Adrenal gland (tissue), 9 donors: ENCODE measurements at regions not wholly inside any gene's neighbourhood (a gene's known extent, or its start where the extent isn't known, plus 50 kb on each side); places are given as distances from the start of the nearest gene placed in this dataset.

Experiments used
- DNase-seq, 7 donors: peaks; one replicate each; pipeline ENCODE4 v3.0.0-alpha.2; 2019 to 2020
- H3K27ac ChIP-seq, 5 donors: fragments of 200-600 bp; sonication (generic) in 4 of 5; 1 replicate in 3 of 5; 2 replicates in 2 of 5; pipeline versions ENCODE4 v1.5.1 to v1.8.0; 2016 to 2020; ENCODE audit warnings: mild to moderate bottlenecking in 1 of 5
- H3K27me3 ChIP-seq: fragments of 200-600 bp; 2 replicates; pipeline ENCODE4 v1.8.0; 2021
- H3K36me3 ChIP-seq, 2 donors: fragments of 200-600 bp; replicated peaks in 1 of 2; 1 replicate in 1 of 2; 2 replicates in 1 of 2; pipeline versions ENCODE4 v1.5.1 to v1.8.0; 2018 to 2022
- H3K4me1 ChIP-seq, 2 donors: fragments of 200-600 bp; replicated peaks in 1 of 2; 1 replicate in 1 of 2; 2 replicates in 1 of 2; pipeline versions ENCODE4 v1.5.1 to v1.8.0; 2018 to 2021
- H3K4me3 ChIP-seq, 4 donors: fragments of 200-600 bp; sonication (generic) in 3 of 4; one replicate each; pipeline ENCODE4 v1.5.1; 2016 to 2018
- H3K9me3 ChIP-seq, 3 donors: fragments of 200-600 bp; sonication (generic) in 1 of 3; replicated peaks in 1 of 3; 1 replicate in 2 of 3; 2 replicates in 1 of 3; pipeline versions ENCODE4 v1.5.1 to v1.8.0; 2016 to 2021
- CTCF ChIP-seq, 6 experiments: fragments of 450-650 bp in 4 of 6; fragments of 200-600 bp in 2 of 6; sonication (generic) in 1 of 6; IDR thresholded peaks; 1 replicate in 5 of 6; 2 replicates in 1 of 6; pipeline versions ENCODE4 v1.5.1 to v1.8.0; 2016 to 2021; ENCODE audit warnings: antibody characterized with exemption in 6 of 6, mild to moderate bottlenecking in 2 of 6, moderate library complexity in 1 of 6
- POLR2A ChIP-seq, 2 donors: fragments of 450-650 bp; IDR thresholded peaks; one replicate each; pipeline ENCODE4 v1.6.1; 2017; ENCODE audit warnings: antibody characterized with exemption in 2 of 2, mild to moderate bottlenecking in 2 of 2, moderate library complexity in 1 of 2
- WGBS, 4 donors: extraction: QIAGEN DNeasy Blood & Tissue Kit in 2 of 4; methylation state at CpG; one replicate each; pipeline versions ENCODE4 v1.1.5 to v1.1.7; 2013 to 2017; 5-methylcytosine and 5-hydroxymethylcytosine counted together
- intact Hi-C, 2 donors: fragments of 100-400 bp; cut with DNase I; formaldehyde crosslinking; loops; one replicate each; pipeline versions ENCODE4 v1.14.1 to v1.15.0; 2022 to 2023
- donor health status: healthy with polysubstance abuse.
- donor health status: Bipolar disorder and iron deficiency.
- donor health status: DM: yes; HTN: yes; CAD: no.
- donor health status: DM: no; HTN: no; CAD: no.
- donor health status: DM: no; HTN: no; CAD: no.

DNA sequence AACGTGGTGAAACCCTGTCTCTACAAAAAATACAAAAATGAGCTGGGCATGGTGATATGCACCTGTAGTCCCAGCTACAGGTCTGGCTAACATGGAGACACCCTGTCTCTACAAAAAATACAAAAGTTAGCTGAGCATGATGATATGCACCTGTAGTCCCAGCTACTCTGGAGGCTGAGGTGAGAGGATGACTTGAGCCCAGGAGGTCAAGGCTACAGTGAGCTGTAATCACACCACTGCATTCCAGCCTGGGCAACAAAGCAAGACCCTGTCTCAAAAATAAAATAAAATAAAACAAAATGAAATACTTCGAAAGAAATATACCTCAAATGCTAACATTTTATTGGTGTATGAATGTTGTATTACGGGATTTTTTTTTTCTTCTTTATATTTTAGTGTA, 107.6 kb upstream of the EGLN3 start:
- Histone ChIP-seq H3K9me3 (no peaks in the 10 kb centered on the region), H3K4me1 (peaks cover 5 to 7% of the 10 kb centered on the region in 2 donors), H3K27ac (no peak overlapping the region), H3K27me3 (peaks cover 3% of the 10 kb centered on the region), H3K4me3 (no peak overlapping the region), H3K36me3 (no peaks in the 10 kb centered on the region)
- TF ChIP-seq POLR2A (IDR thresholded peaks at IDR 0.05): no peak
- TF ChIP-seq CTCF (IDR thresholded peaks at IDR 0.05): no peak
- WGBS, 4 donors: 84 to 95% (median 94%) methylated on average over 3 of the region's 3 CpGs
- DNase-seq: no peak
- intact Hi-C loops: no loop called here

DNA sequence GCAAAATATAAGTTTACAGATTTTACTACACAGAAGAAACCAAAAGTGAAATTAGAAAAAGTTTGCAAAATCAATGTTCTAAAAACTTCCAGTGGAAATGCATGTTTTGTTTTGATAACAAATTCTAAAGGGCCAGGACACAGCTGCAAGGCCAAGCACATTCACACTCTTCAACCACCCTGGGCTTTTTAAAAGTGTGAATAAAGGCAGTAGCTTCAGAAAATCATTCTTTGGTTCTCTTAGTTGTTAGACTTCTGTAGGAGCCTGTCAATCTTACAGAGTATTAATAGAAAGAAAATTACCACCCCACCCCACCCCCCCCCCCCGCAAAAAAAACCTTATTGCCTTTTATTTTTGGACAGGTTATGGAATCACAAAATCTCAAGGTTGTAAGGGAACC, 105.2 kb upstream of the EGLN3 start:
- H3K4me3 ChIP-seq: no peak overlapping the region
- no peaks in the 10 kb centered on the region for H3K36me3 ChIP-seq
- no peak for TF ChIP-seq CTCF (IDR thresholded peaks at IDR 0.05)
- no peak for TF ChIP-seq POLR2A (IDR thresholded peaks at IDR 0.05)
- peaks cover 3% of the 10 kb centered on the region for H3K27me3 ChIP-seq
- intact Hi-C loops: no loop called here
- no peak for DNase-seq
- no peaks in the 10 kb centered on the region for H3K9me3 ChIP-seq
- H3K4me1 ChIP-seq: peaks cover 5 to 7% of the 10 kb centered on the region in 2 donors
- 50 to 70% (median 63%) methylated on average over 1 of the region's 1 CpG for WGBS, 4 donors
- no peak overlapping the region for H3K27ac ChIP-seq

- no peak overlapping the region for H3K27ac ChIP-seq
- H3K4me1 ChIP-seq: peaks cover 5 to 7% of the 10 kb centered on the region in 2 donors
- no peak for DNase-seq
- peaks cover 3% of the 10 kb centered on the region for H3K27me3 ChIP-seq
- TF ChIP-seq POLR2A (IDR thresholded peaks at IDR 0.05): no peak
- TF ChIP-seq CTCF (IDR thresholded peaks at IDR 0.05): no peak
- H3K4me3 ChIP-seq: no peak overlapping the region
- no peaks in the 10 kb centered on the region for H3K9me3 ChIP-seq
- intact Hi-C loops: no loop called here
- 84 to 93% (median 91%) methylated on average over 2 of the region's 2 CpGs for WGBS, 4 donors
- H3K36me3 ChIP-seq: no peaks in the 10 kb centered on the region
Measured at GRCh38 chr14:34055157-34055950, 104.5 kb upstream of the EGLN3 start.

GRCh38 chr14:34053666-34054065, 102.8 kb upstream of the EGLN3 start:
- TF ChIP-seq CTCF (IDR thresholded peaks at IDR 0.05) (no peak), POLR2A (IDR thresholded peaks at IDR 0.05) (no peak)
- Histone ChIP-seq H3K27ac (no peak overlapping the region), H3K9me3 (no peaks in the 10 kb centered on the region), H3K4me3 (no peak overlapping the region), H3K36me3 (no peaks in the 10 kb centered on the region), H3K4me1 (no peaks in the 10 kb centered on the region), H3K27me3 (peaks cover 3% of the 10 kb centered on the region)
- WGBS, 4 donors: 76 to 87% (median 82%) methylated on average over 3 of the region's 3 CpGs
- DNase-seq: peak in 1 of 7 donors; percentile 20
- intact Hi-C loops: no loop called here
